NCI-H524 (cell line): ENCODE measurements at regions not wholly inside any gene's neighbourhood (a gene's known extent, or its start where the extent isn't known, plus 50 kb on each side); places are given as distances from the start of the nearest gene placed in this dataset.
A peak's percentile ranks its signal among the peaks of the same experiment; 100 is the strongest.
"Not testable (repeated sequence)": the region's sequence is repeated elsewhere in the genome, so short reads cannot be mapped to it uniquely, and the experiment has no call there.

Experiments used
- DNase-seq, 2 experiments: peaks; one replicate each; lab custom pipeline; 2025; lab: John Stamatoyannopoulos, UW

DNA sequence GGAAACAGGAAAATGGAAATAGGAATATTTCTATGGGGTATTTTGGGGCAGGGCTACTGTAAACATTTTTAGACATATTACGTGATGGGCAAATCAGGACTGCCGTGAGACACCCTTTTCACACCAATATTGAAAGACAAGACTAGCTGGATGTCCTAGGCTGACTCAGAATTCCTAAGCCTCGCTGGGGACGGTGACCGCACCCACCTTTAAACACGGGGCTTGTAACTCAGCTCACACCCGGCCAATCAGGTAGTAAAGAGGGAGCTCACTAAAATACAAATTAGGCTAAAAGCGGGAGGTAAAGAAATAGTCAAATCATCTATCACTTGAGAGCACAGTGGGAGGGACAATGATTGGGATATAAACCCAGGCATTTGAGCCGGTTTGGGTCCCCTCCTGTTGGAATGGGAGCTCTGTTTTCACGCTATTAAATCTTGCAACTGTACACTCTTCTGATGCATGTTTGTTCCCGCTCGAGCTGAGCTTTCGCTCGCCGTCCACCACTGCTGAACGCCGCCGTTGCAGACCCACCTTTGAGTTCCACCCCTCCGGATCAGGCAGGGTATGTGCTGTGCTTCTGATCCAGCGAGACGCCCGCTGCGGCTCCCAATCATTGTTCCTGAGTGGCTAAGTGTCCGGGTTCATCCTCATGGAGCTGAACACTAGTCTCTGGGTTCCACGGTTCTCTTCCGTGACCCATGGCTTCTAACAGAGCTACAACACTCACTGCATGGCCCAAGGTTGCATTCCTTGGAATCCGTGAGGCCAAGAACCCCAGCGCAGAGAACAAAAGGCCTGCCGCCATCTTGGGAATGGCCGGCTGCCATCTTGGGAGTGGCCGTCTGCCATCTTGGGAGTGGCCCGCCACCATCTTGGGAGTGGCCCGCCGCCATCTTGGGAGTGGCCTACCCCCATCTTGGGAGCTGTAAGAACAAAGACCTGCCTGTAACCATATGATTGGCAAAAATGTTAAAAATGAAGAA lies 152.6 kb downstream of the CRLF2 start:
- no peak for DNase-seq

DNA sequence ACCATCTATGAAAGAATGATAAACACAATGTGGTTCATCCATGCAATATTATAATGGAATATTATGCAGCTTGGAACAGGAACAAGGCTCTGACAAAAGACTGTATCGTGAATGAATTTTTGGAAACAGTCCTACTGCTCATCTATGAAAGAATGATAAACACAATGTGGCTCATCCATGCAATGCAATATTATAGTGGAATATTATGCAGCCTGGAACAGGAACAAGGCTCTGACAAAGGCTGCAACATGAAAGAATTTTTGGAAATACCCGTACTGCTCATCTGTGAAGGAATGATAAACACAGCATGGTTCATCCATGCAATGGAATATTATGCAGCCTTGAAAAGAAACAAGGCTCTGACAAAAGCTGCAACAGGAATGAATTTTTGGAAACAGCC lies 158.8 kb downstream of the CRLF2 start:
- DNase-seq = not testable (repeated sequence)

DNA sequence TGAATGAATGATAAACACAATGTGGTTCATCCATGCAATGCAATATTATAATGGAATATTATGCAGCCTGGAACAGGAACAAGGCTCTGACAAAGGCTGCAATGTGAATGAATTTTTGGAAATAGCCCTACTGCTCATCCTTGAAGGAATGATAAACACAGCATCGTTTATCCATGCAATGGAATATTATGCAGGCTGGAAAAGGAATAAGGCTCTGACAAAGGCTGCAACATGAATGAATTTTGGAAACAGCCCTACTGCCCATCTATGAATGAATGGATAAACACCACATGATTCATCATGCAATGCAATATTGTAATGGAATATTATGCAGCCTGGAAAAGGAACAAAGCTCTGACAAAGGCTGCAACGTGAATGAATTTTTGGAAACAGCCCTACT lies 159.4 kb downstream of the CRLF2 start:
- no peak for DNase-seq

DNA sequence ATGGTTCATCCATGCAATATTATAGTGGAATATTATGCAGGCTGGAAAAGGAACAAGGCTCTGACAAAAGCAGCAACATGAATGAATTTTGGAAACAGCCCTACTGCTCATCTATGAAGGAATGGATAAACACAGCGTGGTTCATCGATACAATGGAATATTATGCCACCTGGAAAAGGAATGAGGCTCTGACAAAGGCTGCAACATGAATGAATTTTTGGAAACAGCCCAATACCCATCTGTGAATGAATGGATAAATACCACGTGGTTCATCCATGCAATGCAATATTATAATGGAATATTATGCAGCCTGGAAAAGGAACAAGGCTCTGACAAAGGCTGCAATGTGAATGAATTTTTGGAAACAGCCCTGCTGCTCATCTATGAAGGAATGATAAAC lies 160.4 kb downstream of the CRLF2 start:
- no peak for DNase-seq

DNA sequence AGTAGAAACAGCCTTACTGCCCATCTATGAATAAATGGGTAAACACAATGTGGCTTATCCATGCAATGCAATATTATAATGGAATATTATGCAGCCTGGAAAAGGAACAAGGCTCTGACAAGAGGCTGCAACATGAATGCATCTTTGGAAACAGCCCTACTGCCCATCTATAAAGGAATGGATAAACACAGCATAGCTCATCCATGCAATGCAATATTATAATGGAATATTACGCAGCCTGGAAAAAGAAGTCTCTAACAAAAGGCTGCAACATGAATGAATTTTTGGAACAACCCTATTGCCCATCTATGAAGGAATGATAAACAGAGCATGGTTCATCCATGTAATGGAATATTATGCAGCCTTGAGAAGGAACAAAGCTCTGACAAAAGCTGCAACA lies 161.0 kb downstream of the CRLF2 start:
- no peak for DNase-seq

DNA sequence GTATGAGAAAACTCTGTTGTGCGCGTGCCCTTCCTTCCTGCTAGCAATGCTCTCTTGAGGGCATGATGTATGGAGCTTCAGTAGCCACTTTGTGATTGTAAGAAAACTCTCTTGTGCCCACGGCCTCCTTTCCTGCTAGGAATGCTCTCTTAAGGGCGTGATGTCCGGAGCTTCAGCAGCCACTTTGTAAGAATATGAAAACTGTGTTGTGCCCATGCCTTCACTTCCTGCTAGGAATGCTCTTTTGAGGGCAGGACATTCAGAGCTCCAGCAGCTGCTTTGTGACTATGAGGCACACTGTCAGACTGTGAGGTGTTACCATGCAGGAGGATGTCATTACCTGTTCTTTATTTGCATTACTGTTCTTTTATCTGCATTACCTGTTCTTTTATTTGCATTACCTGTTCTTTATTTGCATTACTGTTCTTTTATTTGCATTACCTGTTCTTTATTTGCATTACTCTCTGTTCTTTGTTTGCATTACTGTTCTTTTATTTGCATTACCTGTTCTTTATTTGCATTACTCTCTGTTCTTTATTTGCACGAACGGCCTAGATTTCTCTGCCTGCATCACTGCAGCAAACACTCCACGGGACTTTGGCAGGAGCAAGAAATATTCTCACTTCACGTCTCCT lies 166.7 kb downstream of the CRLF2 start:
- DNase-seq = no peak

DNA sequence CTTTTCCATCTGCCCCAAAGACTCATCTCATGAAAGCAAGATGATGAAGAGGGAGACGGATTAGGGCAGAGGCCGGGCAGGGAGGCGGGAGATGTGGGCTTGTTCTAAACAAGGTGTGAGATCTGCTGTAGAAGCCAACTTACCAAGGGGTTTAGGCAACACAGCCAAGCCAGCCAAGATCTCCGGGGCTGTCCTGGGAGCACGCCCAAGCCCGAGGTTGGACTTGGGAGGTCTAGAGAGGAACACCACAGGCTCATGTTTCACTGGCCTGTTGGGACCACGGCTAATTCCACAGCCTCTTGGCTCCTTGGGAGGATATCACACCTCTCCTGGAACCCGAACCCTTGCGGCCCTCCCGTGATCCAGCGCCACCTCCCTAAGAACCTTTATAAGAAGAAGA lies 171.4 kb downstream of the CRLF2 start:
- DNase-seq = no peak

DNA sequence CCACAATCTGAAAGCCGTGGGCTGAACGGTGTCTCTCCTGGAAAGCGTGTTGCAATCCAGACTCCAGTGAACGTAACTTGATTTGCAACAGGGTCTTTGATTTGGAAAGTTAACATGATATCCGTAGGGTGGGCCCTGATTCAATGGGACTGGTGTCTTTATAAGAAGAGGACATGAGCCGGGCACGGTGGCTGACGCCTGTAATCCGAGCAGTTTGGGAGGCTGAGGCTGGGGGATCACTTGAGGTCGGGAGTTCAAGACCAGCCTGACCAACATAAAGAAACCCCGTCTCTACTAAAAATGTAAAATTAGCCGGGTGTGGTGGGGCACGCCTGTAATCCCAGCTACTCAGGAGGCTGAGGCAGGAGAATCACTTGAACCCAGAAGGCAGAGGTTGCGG lies 176.5 kb downstream of the CRLF2 start:
- DNase-seq = not testable (repeated sequence)

DNA sequence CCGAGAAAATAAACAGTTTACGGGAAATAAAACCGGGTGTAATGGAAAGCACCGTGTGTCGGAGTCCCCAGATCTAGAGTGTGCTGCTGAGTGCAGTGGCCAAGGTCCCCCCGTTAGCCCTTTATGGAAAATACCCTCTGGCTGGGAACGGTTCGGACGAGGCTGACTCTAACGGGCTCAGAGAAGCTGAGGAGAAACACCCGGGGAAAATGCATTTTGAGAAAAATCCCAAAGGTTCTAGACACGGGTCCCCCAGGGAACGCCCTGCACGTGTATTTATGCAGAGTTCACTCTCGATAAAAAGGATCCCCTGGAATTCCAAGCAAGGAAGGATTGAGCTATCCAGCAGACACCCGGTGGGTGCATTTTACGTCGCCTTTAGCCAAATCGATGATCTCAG lies 177.2 kb downstream of the CRLF2 start:
- DNase-seq = no peak

DNA sequence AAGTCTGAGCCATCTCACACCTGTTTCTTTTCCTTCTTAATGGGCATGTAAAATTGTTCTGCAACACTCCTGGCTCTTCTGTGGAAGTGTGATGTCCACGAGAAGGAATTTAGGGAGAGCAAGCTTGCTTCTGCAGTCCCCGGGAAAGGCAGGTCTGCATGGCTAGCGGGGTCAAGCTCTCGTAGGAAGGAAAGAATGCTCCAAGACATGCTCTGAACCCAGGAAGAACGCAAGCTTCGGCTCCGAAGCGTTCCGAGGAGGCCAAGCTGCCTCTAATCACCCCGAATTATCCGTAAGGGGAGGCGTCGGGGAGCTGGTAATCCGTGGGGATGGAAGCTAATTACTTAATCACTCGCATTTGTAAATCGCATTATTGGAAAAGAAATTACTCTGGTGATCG lies 177.7 kb downstream of the CRLF2 start:
- DNase-seq = no peak

DNA sequence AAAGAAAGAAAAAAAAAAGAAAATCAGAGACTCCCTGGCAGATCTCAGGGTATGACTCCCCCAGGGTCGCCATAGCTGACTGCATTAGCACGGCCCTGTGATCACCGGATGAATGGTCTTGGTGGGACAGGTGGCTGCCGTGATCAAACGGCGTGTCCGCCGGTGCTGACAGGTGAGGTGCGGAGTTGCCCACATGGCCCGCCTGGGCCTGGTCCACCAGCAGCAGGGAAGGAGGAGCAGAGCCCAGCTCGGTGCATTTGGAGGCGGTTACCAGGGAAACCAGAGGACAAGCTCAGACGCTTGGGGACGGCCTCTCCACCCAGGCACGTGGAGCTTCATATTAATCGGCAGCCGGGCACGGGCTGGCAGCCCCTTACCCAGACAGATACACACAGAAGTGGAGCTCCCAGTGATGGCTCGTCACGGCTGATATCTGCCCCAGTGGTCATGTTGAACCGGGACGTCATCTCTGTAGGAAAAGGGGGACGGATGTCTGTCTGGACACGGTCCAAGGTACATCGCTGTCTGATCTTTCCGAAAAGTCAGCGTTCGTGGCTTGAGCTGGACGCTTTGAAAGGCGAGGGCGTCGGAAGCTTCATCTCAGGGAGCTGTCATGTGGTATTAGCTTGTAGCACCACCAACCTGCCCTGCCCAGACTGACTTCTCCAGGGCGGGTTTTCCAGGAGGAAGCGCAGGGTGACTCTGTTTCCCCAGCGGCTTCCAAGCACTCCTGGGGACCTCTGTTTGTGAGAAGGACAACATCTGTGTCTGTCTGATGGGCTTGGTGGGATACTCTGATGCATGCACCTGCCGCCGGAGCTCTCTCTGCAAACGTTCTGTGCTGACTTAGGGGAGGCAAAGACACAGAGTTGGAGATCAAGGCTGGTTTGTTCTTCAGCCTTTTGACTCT lies 180.7 kb downstream of the CRLF2 start:
- no peak for DNase-seq

DNA sequence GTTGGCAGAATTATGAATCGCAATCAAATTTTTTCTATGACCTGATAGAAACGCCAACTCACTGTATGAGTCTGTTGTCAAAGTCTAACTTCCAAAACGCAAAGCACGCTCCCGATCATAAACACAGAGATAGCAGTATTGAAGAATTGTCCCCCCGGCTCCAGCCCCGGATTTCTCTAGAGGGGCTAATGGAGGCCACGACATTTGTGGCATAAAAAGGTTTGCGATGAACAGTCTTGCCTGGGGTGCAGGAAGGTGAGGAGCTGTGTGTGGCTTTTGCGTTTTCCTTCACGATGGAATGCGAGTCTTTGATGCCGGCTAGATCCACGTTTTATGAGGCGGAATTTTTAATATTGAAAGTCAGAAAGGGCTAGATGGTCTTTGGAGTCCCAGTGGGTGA lies 183.0 kb downstream of the CRLF2 start:
- DNase-seq = no peak

DNA sequence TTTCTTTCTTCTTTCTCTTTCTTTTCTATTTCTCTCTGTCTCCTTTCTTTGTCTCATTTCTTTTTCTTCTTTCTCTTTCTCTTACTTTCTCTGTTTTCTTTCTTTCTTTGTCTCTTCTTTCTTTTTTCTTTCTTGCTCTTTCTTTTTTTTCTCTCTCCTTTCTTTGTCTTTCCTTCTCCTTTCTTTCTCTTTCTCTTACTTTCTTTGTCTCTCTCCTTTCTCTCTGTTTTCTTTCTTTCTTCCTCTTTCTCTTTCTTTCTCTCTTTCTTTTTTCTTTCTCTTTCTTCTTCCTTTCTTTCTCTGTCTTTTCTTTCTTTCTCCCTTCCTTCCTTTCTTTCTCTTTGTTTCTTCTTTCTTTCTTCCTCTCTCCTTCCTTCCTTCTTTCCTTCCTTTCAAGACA lies 184.8 kb downstream of the CRLF2 start:
- no peak for DNase-seq

DNA sequence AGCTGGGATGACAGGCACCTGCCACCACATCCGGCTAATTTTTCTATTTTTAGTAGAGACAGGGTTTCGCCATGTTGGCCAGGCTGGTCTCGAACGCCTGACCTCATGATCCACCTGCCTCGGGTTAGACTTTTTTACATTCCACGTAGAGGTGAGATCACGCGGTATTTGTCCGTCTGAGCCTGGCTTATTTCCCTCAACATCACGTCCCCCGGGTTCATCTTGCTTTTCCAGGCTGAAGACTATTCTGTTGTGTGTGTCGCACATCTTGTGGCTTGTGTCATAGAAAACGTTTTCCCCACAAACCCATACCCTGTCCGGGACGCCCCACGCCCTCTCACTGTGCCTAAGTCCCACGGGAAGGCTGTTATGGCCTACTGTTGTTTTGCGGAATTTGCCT lies 185.3 kb downstream of the CRLF2 start:
- no peak for DNase-seq

DNA sequence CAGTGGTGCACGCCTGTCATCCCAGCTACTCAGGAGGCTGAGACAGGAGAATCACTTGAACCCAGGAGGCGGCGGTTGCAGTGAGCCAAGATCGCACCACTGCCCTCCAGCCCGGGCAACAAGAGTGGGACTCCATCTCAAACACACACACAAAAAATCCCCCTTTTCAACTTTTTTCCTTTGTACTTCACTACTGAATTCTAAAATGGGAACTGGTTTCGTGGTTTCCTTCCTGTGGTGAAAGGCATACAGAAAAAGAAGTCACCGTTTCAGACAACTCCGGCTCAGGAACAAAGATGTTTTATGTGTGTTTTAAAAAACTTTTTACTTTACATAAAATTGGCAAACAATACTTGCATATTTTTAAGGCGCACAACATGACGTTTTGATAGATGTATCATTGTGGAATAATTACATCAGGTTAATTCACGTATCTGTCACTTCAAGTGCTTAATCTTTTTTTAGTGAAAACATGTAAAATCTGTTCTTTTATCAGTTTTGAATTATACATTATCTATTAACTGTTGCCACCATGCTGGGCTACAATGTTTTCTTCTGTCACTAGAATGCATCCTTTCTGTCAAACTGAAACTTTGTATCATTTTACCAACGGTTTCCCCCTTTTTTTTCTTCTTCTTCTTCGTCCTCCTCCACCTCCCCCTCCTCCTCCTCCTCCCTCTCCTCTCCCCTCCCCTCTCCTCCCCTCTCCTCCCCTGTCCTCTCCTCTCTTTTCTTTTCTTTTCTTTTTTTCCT lies 186.0 kb downstream of the CRLF2 start:
- DNase-seq = no peak

DNA sequence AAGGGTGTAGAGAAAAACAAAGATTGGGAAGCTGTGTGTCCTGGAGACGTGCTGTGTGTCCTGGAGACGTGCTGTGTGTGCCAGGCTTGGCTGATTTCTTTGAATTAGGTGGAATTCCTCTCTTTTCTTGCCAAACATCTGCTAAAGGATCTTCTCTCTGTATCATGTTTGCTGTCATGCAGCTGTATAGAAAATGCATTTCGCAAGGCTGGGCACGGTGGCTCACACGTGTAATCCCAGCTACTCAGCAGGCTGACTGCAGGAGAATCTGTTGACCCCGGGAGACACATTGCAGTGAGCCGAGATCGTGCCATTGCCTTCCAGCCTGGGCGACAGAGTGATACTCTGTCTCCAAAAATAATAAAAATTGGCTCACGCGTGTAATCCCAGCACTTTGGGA lies 187.0 kb downstream of the CRLF2 start:
- no peak for DNase-seq

DNA sequence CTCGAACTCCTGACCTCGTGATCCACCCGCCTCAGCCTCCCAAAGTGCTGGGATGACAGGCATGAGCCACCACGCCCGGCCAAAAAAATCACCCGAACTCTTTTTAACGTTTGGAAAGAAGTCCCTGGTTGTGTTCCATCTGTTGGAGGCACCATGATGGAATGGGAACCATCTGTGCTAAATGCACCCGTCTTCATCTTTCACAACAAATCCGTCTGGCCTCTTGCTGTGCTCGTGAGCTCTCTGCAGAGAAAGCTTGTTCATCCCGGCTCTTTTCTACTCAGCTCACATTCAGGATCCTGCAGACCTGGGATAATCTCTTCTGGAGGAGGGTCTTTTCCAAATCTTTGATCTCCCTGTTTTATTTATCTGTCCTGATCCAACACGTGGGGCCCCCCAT lies 188.8 kb downstream of the CRLF2 start:
- peak in 1 of 2 experiments; percentile 7 for DNase-seq

DNA sequence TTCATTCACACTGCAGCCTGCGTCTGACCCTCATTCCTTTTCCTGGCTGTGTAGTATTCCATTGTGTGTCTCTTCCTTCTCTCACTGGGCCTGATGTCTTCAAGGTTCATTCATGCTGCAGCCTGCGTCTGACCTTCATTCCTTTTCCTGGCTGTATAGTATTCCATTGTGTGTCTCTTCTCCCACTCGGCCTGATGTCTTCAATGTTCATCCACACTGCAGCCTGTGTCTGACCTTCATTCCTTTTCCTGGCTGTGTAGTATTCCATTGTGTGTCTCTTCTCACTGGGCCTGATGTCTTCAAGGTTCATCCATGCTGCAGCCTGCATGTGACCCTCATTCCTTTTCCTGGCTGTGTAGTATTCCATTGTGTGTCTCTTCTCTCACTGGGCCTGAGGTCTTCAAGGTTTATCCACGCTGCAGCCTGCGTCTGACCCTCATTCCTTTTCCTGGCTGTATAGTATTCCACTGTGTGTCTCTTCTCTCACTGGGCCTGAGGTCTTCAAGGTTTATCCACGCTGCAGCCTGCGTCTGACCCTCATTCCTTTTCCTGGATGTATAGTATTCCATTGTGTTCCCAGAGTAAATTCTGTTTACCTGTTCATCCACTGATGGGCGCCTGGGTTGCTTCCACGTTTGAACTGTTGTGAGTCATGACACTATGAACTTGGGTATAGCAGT lies 191.0 kb downstream of the CRLF2 start:
- not testable (repeated sequence) for DNase-seq

DNA sequence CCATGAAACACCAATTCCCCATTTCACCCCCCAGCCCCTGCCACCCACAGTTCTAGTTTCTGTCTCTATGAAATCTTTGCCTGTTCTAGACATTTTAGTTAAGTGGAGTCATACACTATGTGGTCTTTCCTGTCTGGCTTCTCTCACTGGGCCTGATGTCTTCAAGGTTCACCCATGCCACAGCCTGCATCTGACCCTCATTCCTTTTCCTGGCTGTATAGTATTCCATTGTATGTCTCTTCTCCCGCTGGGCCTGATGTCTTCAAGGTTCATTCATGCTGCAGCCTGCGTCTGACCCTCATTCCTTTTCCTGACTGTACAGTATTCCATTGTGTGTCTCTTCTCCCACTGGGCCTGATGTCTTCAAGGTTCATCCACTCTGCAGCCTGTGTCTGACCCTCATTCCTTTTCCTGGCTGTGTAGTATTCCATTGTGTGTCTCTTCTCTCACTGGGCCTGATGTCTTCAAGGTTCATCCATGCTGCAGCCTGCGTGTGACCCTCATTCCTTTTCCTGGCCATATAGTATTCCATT lies 191.7 kb downstream of the CRLF2 start:
- DNase-seq = no peak

DNA sequence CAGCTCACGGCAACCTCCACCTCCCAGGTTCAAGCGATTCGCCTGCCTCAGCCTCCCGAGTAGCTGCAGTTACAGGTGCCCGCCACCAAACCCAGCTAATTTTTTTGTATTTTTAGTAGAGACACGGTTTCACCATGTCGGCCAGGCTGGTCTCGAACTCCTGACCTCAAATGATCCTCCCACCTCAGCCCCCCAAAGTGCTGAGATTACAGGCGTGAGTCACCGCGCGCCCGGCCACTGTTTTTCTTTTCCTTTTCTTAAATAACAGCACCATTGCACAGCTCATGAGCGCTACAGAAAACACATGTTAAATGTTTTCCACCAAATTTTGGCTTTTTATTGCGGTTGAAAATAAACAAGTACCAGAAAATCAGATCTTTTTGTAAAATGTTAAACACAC lies 195.5 kb downstream of the CRLF2 start:
- DNase-seq = not testable (repeated sequence)

DNA sequence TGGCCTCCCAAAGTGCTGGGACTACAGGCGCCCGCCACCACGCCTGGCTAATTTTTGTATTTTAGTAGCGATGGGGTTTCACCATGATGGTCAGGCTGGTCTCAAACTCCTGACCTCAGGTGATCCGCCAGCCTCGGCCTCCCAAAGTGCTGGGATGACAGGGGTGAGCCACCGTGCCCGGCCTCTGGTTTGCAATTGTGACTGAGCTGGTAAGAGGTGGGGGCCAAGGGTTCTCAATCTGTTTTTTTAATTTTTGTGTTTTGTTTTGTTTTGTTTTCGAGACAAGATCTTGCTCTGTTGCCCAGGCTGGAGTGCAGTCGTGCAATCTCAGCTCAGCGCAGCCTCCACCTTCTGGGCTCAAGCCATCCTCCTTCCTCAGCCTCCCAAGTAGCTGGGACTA lies 196.2 kb downstream of the CRLF2 start:
- DNase-seq = not testable (repeated sequence)
